Breast epithelium (tissue), 3 donors: ENCODE measurements at regions not wholly inside any gene's neighbourhood (a gene's known extent, or its start where the extent isn't known, plus 50 kb on each side); places are given as distances from the start of the nearest gene placed in this dataset.

Experiments
- CTCF ChIP-seq, 3 donors: fragments of 450-650 bp; IDR thresholded peaks; one replicate each; pipeline ENCODE4 v1.5.1; 2016 to 2017; ENCODE audit warnings: antibody characterized with exemption in 3 of 3, mild to moderate bottlenecking in 3 of 3, moderate library complexity in 3 of 3
- POLR2A ChIP-seq: fragments of 450-650 bp; IDR thresholded peaks from one replicate; pipeline ENCODE4 v1.6.1; 2016; ENCODE audit warnings: antibody characterized with exemption, mild to moderate bottlenecking, moderate library complexity
- POLR2AphosphoS5 ChIP-seq, 3 donors: sonication (generic); formaldehyde crosslinking; IDR thresholded peaks; one replicate each; pipeline ENCODE4 v1.6.1; 2017; ENCODE audit warnings: antibody characterized with exemption in 3 of 3

- no peak for TF ChIP-seq POLR2A
- no peak for TF ChIP-seq CTCF (IDR thresholded peaks at IDR 0.05)
- TF ChIP-seq POLR2AphosphoS5 (IDR thresholded peaks at IDR 0.05) = no peak
These were observed 233.1 kb upstream of the KLF6 start for GRCh38 chr10:4018054-4018511.
